HG02678 (cell line): ENCODE measurements at regions not wholly inside any gene's neighbourhood (a gene's known extent, or its start where the extent isn't known, plus 50 kb on each side); places are given as distances from the start of the nearest gene placed in this dataset.
A peak's percentile ranks its signal among the peaks of the same experiment; 100 is the strongest.

Experiments
- ATAC-seq: cut with Tn5 transposase; IDR thresholded peaks from one replicate; pipeline ENCODE4 v1.9.1; 2021; ENCODE audit warnings: mild to moderate bottlenecking, moderate library complexity; ENCODE audit not compliant: unreplicated experiment

- no peak for ATAC-seq
These were observed 513.5 kb upstream of the TUSC1 start for GRCh38 chr9:26191711-26192110.

- no peak for ATAC-seq
These were observed 503.6 kb upstream of the TUSC1 start for GRCh38 chr9:26181836-26182235.

- no peak for ATAC-seq
These were observed 498.4 kb upstream of the TUSC1 start for GRCh38 chr9:26176628-26177027.

- ATAC-seq: no peak
These were observed 497.0 kb upstream of the TUSC1 start for GRCh38 chr9:26175264-26175663.

GRCh38 chr9:26172301-26172700, 494.1 kb upstream of the TUSC1 start:
- ATAC-seq: no peak

GRCh38 chr9:26171691-26172090, 493.4 kb upstream of the TUSC1 start:
- no peak for ATAC-seq

- no peak for ATAC-seq
These were observed 491.9 kb upstream of the TUSC1 start for GRCh38 chr9:26170190-26170589.

- no peak for ATAC-seq
These were observed 491.5 kb upstream of the TUSC1 start for GRCh38 chr9:26169708-26170107.

- ATAC-seq: no peak
These were observed 488.3 kb upstream of the TUSC1 start for GRCh38 chr9:26166537-26166936.

- no peak for ATAC-seq
These were observed 487.2 kb upstream of the TUSC1 start for GRCh38 chr9:26165426-26165825.

- no peak for ATAC-seq
These were observed 485.7 kb upstream of the TUSC1 start for GRCh38 chr9:26163931-26164330.

GRCh38 chr9:26159575-26160392, 481.5 kb upstream of the TUSC1 start:
- no peak for ATAC-seq

GRCh38 chr9:26158631-26159150, 480.4 kb upstream of the TUSC1 start:
- ATAC-seq: no peak

GRCh38 chr9:26157411-26157810, 479.2 kb upstream of the TUSC1 start:
- ATAC-seq: peak; percentile 47

- no peak for ATAC-seq
These were observed 474.1 kb upstream of the TUSC1 start for GRCh38 chr9:26152350-26152749.

- no peak for ATAC-seq
These were observed 469.9 kb upstream of the TUSC1 start for GRCh38 chr9:26148128-26148527.

- ATAC-seq: no peak
These were observed 467.7 kb upstream of the TUSC1 start for GRCh38 chr9:26145938-26146337.

- no peak for ATAC-seq
These were observed 464.4 kb upstream of the TUSC1 start for GRCh38 chr9:26142631-26143030.

GRCh38 chr9:26142201-26142600, 464.0 kb upstream of the TUSC1 start:
- no peak for ATAC-seq

- ATAC-seq: no peak
These were observed 455.3 kb upstream of the TUSC1 start for GRCh38 chr9:26133537-26133936.

- no peak for ATAC-seq
These were observed 454.6 kb upstream of the TUSC1 start for GRCh38 chr9:26132746-26133312.

GRCh38 chr9:26131886-26132285, 453.6 kb upstream of the TUSC1 start:
- no peak for ATAC-seq
